ENCODE measurements at regions not wholly inside any gene's neighbourhood (a gene's known extent, or its start where the extent isn't known, plus 50 kb on each side); places are given as distances from the start of the nearest gene placed in this dataset.

- intact Hi-C loops (cut with DNase I): loop anchor here in 1 of 2 donors (1.0 kb wide), 1 partner anchor 20 kb away; no protein-coding TSS in a partner anchor
- no peak for DNase-seq
- no peak for ATAC-seq
Observed at GRCh38 chr20:10795286-10796026, 121.7 kb upstream of the JAG1 start.

GRCh38 chr20:10798811-10799210 is 125.0 kb upstream of the JAG1 start:
- intact Hi-C loops (cut with DNase I): no loop called here
- ATAC-seq: no peak
- no peak for DNase-seq

GRCh38 chr20:10799735-10800134 is 125.9 kb upstream of the JAG1 start:
- ATAC-seq (no peak), DNase-seq (no peak)
- intact Hi-C loops (cut with DNase I): no loop called here

- ATAC-seq: no peak
- no peak for DNase-seq
- intact Hi-C loops (cut with DNase I): no loop called here
Observed at GRCh38 chr20:10800288-10800687, 126.5 kb upstream of the JAG1 start.

- ATAC-seq: no peak
- intact Hi-C loops (cut with DNase I): no loop called here
- no peak for DNase-seq
Observed at GRCh38 chr20:10802236-10802635, 128.4 kb upstream of the JAG1 start.

- DNase-seq: peak; percentile 28
- intact Hi-C loops (cut with DNase I): no loop called here
- peak in 1 of 2 donors; percentile 43 for ATAC-seq
Observed at GRCh38 chr20:10805764-10806163, 132.0 kb upstream of the JAG1 start.

GRCh38 chr20:10806539-10806938 is 132.7 kb upstream of the JAG1 start:
- intact Hi-C loops (cut with DNase I): no loop called here
- ATAC-seq: peak; percentile 62 to 76
- DNase-seq: no peak

GRCh38 chr20:10807013-10807412 is 133.2 kb upstream of the JAG1 start:
- DNase-seq: no peak
- intact Hi-C loops (cut with DNase I): no loop called here
- no peak for ATAC-seq

GRCh38 chr20:10812759-10813327 is 139.0 kb upstream of the JAG1 start:
- intact Hi-C loops (cut with DNase I): no loop called here
- ATAC-seq (no peak), DNase-seq (no peak)

- intact Hi-C loops (cut with DNase I): no loop called here
- no peak for ATAC-seq
Observed at GRCh38 chr20:10823585-10823984, 149.8 kb upstream of the JAG1 start.

GRCh38 chr20:10824750-10825500 is 151.1 kb upstream of the JAG1 start:
- no peak for ATAC-seq
- intact Hi-C loops (cut with DNase I): no loop called here
- no peak for DNase-seq

More at GRCh38 chr20:10823585-10823984, 149.8 kb upstream of the JAG1 start:
- no peak for DNase-seq

- no peak for DNase-seq
- intact Hi-C loops (cut with DNase I): no loop called here
- no peak for ATAC-seq
Observed at GRCh38 chr20:10826111-10826510, 152.3 kb upstream of the JAG1 start.

- no peak for DNase-seq
- intact Hi-C loops (cut with DNase I): no loop called here
- ATAC-seq: no peak
Observed at GRCh38 chr20:10828180-10828579, 154.4 kb upstream of the JAG1 start.

- intact Hi-C loops (cut with DNase I): no loop called here
- DNase-seq (no peak), ATAC-seq (no peak)
Observed at GRCh38 chr20:10832141-10832540, 158.3 kb upstream of the JAG1 start.

GRCh38 chr20:10837901-10838300 is 164.1 kb upstream of the JAG1 start:
- ATAC-seq (no peak), DNase-seq (no peak)
- intact Hi-C loops (cut with DNase I): no loop called here

GRCh38 chr20:10842116-10842515 is 168.3 kb upstream of the JAG1 start:
- ATAC-seq (no peak), DNase-seq (no peak)
- intact Hi-C loops (cut with DNase I): no loop called here

- intact Hi-C loops (cut with DNase I): no loop called here
- DNase-seq (no peak), ATAC-seq (peak; percentile 41 to 47)
Observed at GRCh38 chr20:10843146-10843711, 169.4 kb upstream of the JAG1 start.

- ATAC-seq: no peak
- no peak for DNase-seq
- intact Hi-C loops (cut with DNase I): no loop called here
Observed at GRCh38 chr20:10846766-10847165, 173.0 kb upstream of the JAG1 start.

GRCh38 chr20:10848810-10849370 is 175.1 kb upstream of the JAG1 start:
- ATAC-seq: peak; percentile 78 to 93
- intact Hi-C loops (cut with DNase I): no loop called here
- peak; percentile 34 for DNase-seq

GRCh38 chr20:10853176-10853575 is 179.4 kb upstream of the JAG1 start:
- DNase-seq (no peak), ATAC-seq (no peak)
- intact Hi-C loops (cut with DNase I): no loop called here

Measured in left cardiac atrium (tissue), 4 donors.